Mesendoderm (in vitro differentiated cells): ENCODE measurements at regions not wholly inside any gene's neighbourhood (a gene's known extent, or its start where the extent isn't known, plus 50 kb on each side); places are given as distances from the start of the nearest gene placed in this dataset.
"Not testable (repeated sequence)": the region's sequence is repeated elsewhere in the genome, so short reads cannot be mapped to it uniquely, and the experiment has no call there.

ENCODE experiments used
- DNase-seq: peaks from one replicate; pipeline ENCODE4 v3.0.0; 2013
- H2AK5ac ChIP-seq: 2 replicates; pipeline ENCODE4 v1.6.1; 2013; ENCODE audit warnings: low read length, inconsistent platforms
- H2BK120ac ChIP-seq: 2 replicates; pipeline ENCODE4 v1.6.1; 2013; ENCODE audit warnings: low read depth, mild to moderate bottlenecking, low read length, moderate library complexity, mixed read lengths
- H2BK15ac ChIP-seq: replicated peaks from 2 replicates; pipeline ENCODE4 v1.6.1; 2013; ENCODE audit warnings: low read depth, mild to moderate bottlenecking, moderate library complexity
- H2BK5ac ChIP-seq: 2 replicates; pipeline ENCODE4 v1.6.1; 2013; ENCODE audit warnings: low read length, inconsistent platforms
- H3K18ac ChIP-seq: 2 replicates; pipeline ENCODE4 v1.6.1; 2013; ENCODE audit warnings: mild to moderate bottlenecking, low read length, mixed read lengths
- H3K23ac ChIP-seq: one replicate; pipeline ENCODE4 v1.6.1; 2013; ENCODE audit warnings: low read length
- H3K27ac ChIP-seq: 2 replicates; pipeline ENCODE4 v1.5.1; 2013; ENCODE audit warnings: low read depth, mild to moderate bottlenecking, inconsistent platforms, low read length, moderate library complexity
- H3K27me3 ChIP-seq: 2 replicates; pipeline ENCODE4 v1.6.1; 2013; ENCODE audit warnings: low read length, control low read depth, mild to moderate bottlenecking, inconsistent platforms; ENCODE audit not compliant: insufficient read depth, poor library complexity
- H3K36me3 ChIP-seq: 2 replicates; pipeline ENCODE4 v1.6.1; 2013; ENCODE audit warnings: low read length, inconsistent platforms; ENCODE audit not compliant: control insufficient read depth, insufficient read depth
- H3K4ac ChIP-seq: one replicate; pipeline ENCODE4 v1.6.1; 2013; ENCODE audit warnings: low read depth, mild to moderate bottlenecking, low read length, moderate library complexity
- H3K4me1 ChIP-seq: 2 replicates; pipeline ENCODE4 v1.6.1; 2013; ENCODE audit warnings: low read depth, low read length, inconsistent platforms; ENCODE audit not compliant: control insufficient read depth
- H3K4me2 ChIP-seq: 2 replicates; pipeline ENCODE4 v1.6.1; 2013; ENCODE audit warnings: low read length
- H3K4me3 ChIP-seq: 2 replicates; pipeline ENCODE4 v1.5.1; 2013; ENCODE audit warnings: mild to moderate bottlenecking, low read length
- H3K56ac ChIP-seq: one replicate; pipeline ENCODE4 v1.6.1; 2013; ENCODE audit warnings: low read length
- H3K79me1 ChIP-seq: 2 replicates; pipeline ENCODE4 v1.6.1; 2013; ENCODE audit warnings: low read length, inconsistent platforms
- H3K79me2 ChIP-seq: 2 replicates; pipeline ENCODE4 v1.6.1; 2013; ENCODE audit warnings: mild to moderate bottlenecking, low read length; ENCODE audit not compliant: control insufficient read depth, insufficient read depth
- H3K9ac ChIP-seq: 2 replicates; pipeline ENCODE4 v1.6.1; 2013; ENCODE audit warnings: low read length, inconsistent platforms
- H4K5ac ChIP-seq: one replicate; pipeline ENCODE4 v1.6.1; 2013; ENCODE audit warnings: low read length
- H4K8ac ChIP-seq: one replicate; pipeline ENCODE4 v1.6.1; 2013; ENCODE audit warnings: low read depth, mild to moderate bottlenecking, control low read depth, low read length, moderate library complexity
- WGBS: extraction: QIAGEN DNeasy Blood & Tissue Kit; methylation state at CpG from one replicate; pipeline ENCODE4 v1.1.7; 2013; ENCODE audit warnings: low lambda C conversion rate, missing lambda C conversion rate; ENCODE audit not compliant: insufficient coverage; ENCODE audit errors: extremely low coverage; 5-methylcytosine and 5-hydroxymethylcytosine counted together

- no peak overlapping the region for H3K23ac ChIP-seq
- no peak overlapping the region for H2BK15ac ChIP-seq
- H3K4ac ChIP-seq: no peak overlapping the region
- H3K18ac ChIP-seq: no peak overlapping the region
- no peaks in the 10 kb centered on the region for H3K79me1 ChIP-seq
- H3K9ac ChIP-seq: no peak overlapping the region
- H3K4me1 ChIP-seq: no peaks in the 10 kb centered on the region
- DNase-seq: no peak
- no peak overlapping the region for H2AK5ac ChIP-seq
- no peaks in the 10 kb centered on the region for H3K27me3 ChIP-seq
- H4K5ac ChIP-seq: no peak overlapping the region
- no peak overlapping the region for H4K8ac ChIP-seq
- no peak overlapping the region for H2BK5ac ChIP-seq
- no peak overlapping the region for H3K4me3 ChIP-seq
- H2BK120ac ChIP-seq: no peak overlapping the region
- no peak overlapping the region for H3K27ac ChIP-seq
- no peaks in the 10 kb centered on the region for H3K79me2 ChIP-seq
- no peak overlapping the region for H3K56ac ChIP-seq
- no peaks in the 10 kb centered on the region for H3K36me3 ChIP-seq
- H3K4me2 ChIP-seq: no peak overlapping the region
Observed at GRCh38 chr12:72207079-72207478, 65.1 kb upstream of the TRHDE start.

- no peak overlapping the region for H2AK5ac ChIP-seq
- no CpG with 5 or more reads among the region's 7 CpGs for WGBS
- no peaks in the 10 kb centered on the region for H3K79me1 ChIP-seq
- no peak overlapping the region for H3K4me2 ChIP-seq
- H3K79me2 ChIP-seq: no peaks in the 10 kb centered on the region
- DNase-seq: no peak
- H3K36me3 ChIP-seq: no peaks in the 10 kb centered on the region
- H4K8ac ChIP-seq: no peak overlapping the region
- no peak overlapping the region for H3K27ac ChIP-seq
- H3K23ac ChIP-seq: no peak overlapping the region
- no peaks in the 10 kb centered on the region for H3K27me3 ChIP-seq
- H2BK120ac ChIP-seq: no peak overlapping the region
- no peak overlapping the region for H3K4me3 ChIP-seq
- no peak overlapping the region for H3K9ac ChIP-seq
- H2BK5ac ChIP-seq: no peak overlapping the region
- no peak overlapping the region for H2BK15ac ChIP-seq
- H3K56ac ChIP-seq: no peak overlapping the region
- no peak overlapping the region for H3K4ac ChIP-seq
- no peak overlapping the region for H3K18ac ChIP-seq
- H3K4me1 ChIP-seq: no peaks in the 10 kb centered on the region
- H4K5ac ChIP-seq: no peak overlapping the region
Observed at GRCh38 chr12:72207486-72208409, 64.4 kb upstream of the TRHDE start.

GRCh38 chr12:72209086-72209485 lies 63.1 kb upstream of the TRHDE start:
- no CpG with 5 or more reads among the region's 2 CpGs for WGBS
- H2BK15ac ChIP-seq: no peak overlapping the region
- no peak overlapping the region for H2BK5ac ChIP-seq

GRCh38 chr12:72214163-72214562 lies 58.0 kb upstream of the TRHDE start:
- H3K4me3 ChIP-seq: no peak overlapping the region

More at GRCh38 chr12:72209086-72209485, 63.1 kb upstream of the TRHDE start:
- Histone ChIP-seq H3K4me3 (no peak overlapping the region), H3K36me3 (no peaks in the 10 kb centered on the region), H3K4me1 (no peaks in the 10 kb centered on the region), H4K8ac (no peak overlapping the region), H3K27ac (no peak overlapping the region), H3K4ac (no peak overlapping the region), H2BK120ac (no peak overlapping the region), H3K27me3 (no peaks in the 10 kb centered on the region), H3K23ac (no peak overlapping the region), H3K9ac (no peak overlapping the region), H3K79me1 (no peaks in the 10 kb centered on the region), H3K56ac (no peak overlapping the region), H2AK5ac (no peak overlapping the region), H4K5ac (no peak overlapping the region), H3K79me2 (no peaks in the 10 kb centered on the region), H3K4me2 (no peak overlapping the region), H3K18ac (no peak overlapping the region)
- DNase-seq: no peak

GRCh38 chr12:72215287-72215686 lies 56.9 kb upstream of the TRHDE start:
- H3K27ac ChIP-seq, H2AK5ac ChIP-seq, H3K18ac ChIP-seq: not testable (repeated sequence)

More at GRCh38 chr12:72214163-72214562, 58.0 kb upstream of the TRHDE start:
- Histone ChIP-seq H3K23ac (no peak overlapping the region), H4K8ac (no peak overlapping the region), H3K4me2 (no peak overlapping the region), H2BK5ac (no peak overlapping the region), H3K79me1 (no peaks in the 10 kb centered on the region), H3K18ac (no peak overlapping the region), H3K9ac (no peak overlapping the region), H4K5ac (no peak overlapping the region), H3K27me3 (no peaks in the 10 kb centered on the region), H3K4ac (no peak overlapping the region), H3K36me3 (no peaks in the 10 kb centered on the region), H2BK15ac (no peak overlapping the region), H2AK5ac (no peak overlapping the region), H3K4me1 (no peaks in the 10 kb centered on the region), H3K79me2 (no peaks in the 10 kb centered on the region), H3K27ac (no peak overlapping the region), H3K56ac (no peak overlapping the region), H2BK120ac (no peak overlapping the region)
- WGBS: no CpG with 5 or more reads among the region's 4 CpGs
- DNase-seq: no peak

GRCh38 chr12:72219937-72220336 lies 52.2 kb upstream of the TRHDE start:
- no peak overlapping the region for H3K18ac ChIP-seq
- no peak overlapping the region for H3K27ac ChIP-seq
- H3K4me1 ChIP-seq: no peaks in the 10 kb centered on the region
- no peak overlapping the region for H4K5ac ChIP-seq
- H3K9ac ChIP-seq: no peak overlapping the region
- H3K79me1 ChIP-seq: no peaks in the 10 kb centered on the region
- H3K4me2 ChIP-seq: no peak overlapping the region
- no peak overlapping the region for H4K8ac ChIP-seq
- no peak overlapping the region for H2BK5ac ChIP-seq
- H2BK120ac ChIP-seq: no peak overlapping the region
- no peak overlapping the region for H2AK5ac ChIP-seq
- DNase-seq: no peak
- no peaks in the 10 kb centered on the region for H3K36me3 ChIP-seq
- no peak overlapping the region for H2BK15ac ChIP-seq
- no peak overlapping the region for H3K4me3 ChIP-seq
- no peak overlapping the region for H3K4ac ChIP-seq
- H3K23ac ChIP-seq: no peak overlapping the region
- no peak overlapping the region for H3K56ac ChIP-seq
- H3K79me2 ChIP-seq: no peaks in the 10 kb centered on the region
- no peaks in the 10 kb centered on the region for H3K27me3 ChIP-seq

More at GRCh38 chr12:72215287-72215686, 56.9 kb upstream of the TRHDE start:
- not testable (repeated sequence) for H3K79me1 ChIP-seq, H3K4ac ChIP-seq, H2BK5ac ChIP-seq, H3K79me2 ChIP-seq, H2BK120ac ChIP-seq, H3K9ac ChIP-seq, H3K56ac ChIP-seq, H3K4me3 ChIP-seq, H3K4me1 ChIP-seq, H4K5ac ChIP-seq, H3K36me3 ChIP-seq, H3K23ac ChIP-seq, H3K27me3 ChIP-seq, H2BK15ac ChIP-seq, H3K4me2 ChIP-seq
- no CpG with 5 or more reads among the region's 3 CpGs for WGBS
- H4K8ac ChIP-seq: peak overlapping the region; percentile 76
- peak; percentile 10 for DNase-seq
